HPDE6-E6E7 (cell line): ENCODE measurements at regions not wholly inside any gene's neighbourhood (a gene's known extent, or its start where the extent isn't known, plus 50 kb on each side); places are given as distances from the start of the nearest gene placed in this dataset.
"Not testable (repeated sequence)": the region's sequence is repeated elsewhere in the genome, so short reads cannot be mapped to it uniquely, and the experiment has no call there.

Source experiments
- DNase-seq: peaks from one replicate; pipeline ENCODE4 v3.0.0; 2011; ENCODE audit warnings: missing footprints; ENCODE audit errors: extremely low spot score

GRCh38 chr13:64078480-64078936 is 2662.9 kb upstream of the PCDH20 start:
- DNase-seq, result no peak

GRCh38 chr13:64078025-64078424 is 2662.4 kb upstream of the PCDH20 start:
- DNase-seq, result no peak

GRCh38 chr13:64077132-64077835 is 2661.6 kb upstream of the PCDH20 start:
- not testable (repeated sequence) for DNase-seq

GRCh38 chr13:64075543-64076271 is 2660.1 kb upstream of the PCDH20 start:
- DNase-seq, result no peak

GRCh38 chr13:64074971-64075474 is 2659.4 kb upstream of the PCDH20 start:
- DNase-seq, result no peak

GRCh38 chr13:64073203-64073602 is 2657.6 kb upstream of the PCDH20 start:
- no peak for DNase-seq

- no peak for DNase-seq
Measured at GRCh38 chr13:64071352-64071751, 2655.7 kb upstream of the PCDH20 start.

GRCh38 chr13:64069892-64070291 is 2654.2 kb upstream of the PCDH20 start:
- DNase-seq, result no peak

- DNase-seq, result no peak
Measured at GRCh38 chr13:64066711-64067110, 2651.1 kb upstream of the PCDH20 start.

GRCh38 chr13:64061649-64062048 is 2646.0 kb upstream of the PCDH20 start:
- no peak for DNase-seq

GRCh38 chr13:64057372-64058020 is 2641.8 kb upstream of the PCDH20 start:
- no peak for DNase-seq

- DNase-seq, result no peak
Measured at GRCh38 chr13:64054321-64054720, 2638.7 kb upstream of the PCDH20 start.

GRCh38 chr13:64052521-64052920 is 2636.9 kb upstream of the PCDH20 start:
- no peak for DNase-seq

GRCh38 chr13:64051278-64051677 is 2635.6 kb upstream of the PCDH20 start:
- DNase-seq, result no peak

- no peak for DNase-seq
Measured at GRCh38 chr13:64041296-64041695, 2625.6 kb upstream of the PCDH20 start.

GRCh38 chr13:64033921-64034320 is 2618.3 kb upstream of the PCDH20 start:
- DNase-seq, result no peak

GRCh38 chr13:64029343-64030093 is 2613.9 kb upstream of the PCDH20 start:
- no peak for DNase-seq

GRCh38 chr13:64028551-64028950 is 2612.9 kb upstream of the PCDH20 start:
- DNase-seq, result no peak

- no peak for DNase-seq
Measured at GRCh38 chr13:64020126-64020525, 2604.5 kb upstream of the PCDH20 start.

GRCh38 chr13:64007339-64007738 is 2591.7 kb upstream of the PCDH20 start:
- no peak for DNase-seq

- no peak for DNase-seq
Measured at GRCh38 chr13:64000321-64000720, 2584.7 kb upstream of the PCDH20 start.
